T-helper 2 cell treated with Interferon-gamma antibody and Interleukin-4, amounts not matched to agents 5 μg/mL and 100 μg/mL, for 36 hours (primary cell): ENCODE measurements at regions not wholly inside any gene's neighbourhood (a gene's known extent, or its start where the extent isn't known, plus 50 kb on each side); places are given as distances from the start of the nearest gene placed in this dataset.
A peak's percentile ranks its signal among the peaks of the same experiment; 100 is the strongest.
"Not testable (repeated sequence)": the region's sequence is repeated elsewhere in the genome, so short reads cannot be mapped to it uniquely, and the experiment has no call there.

Experiments
- DNase-seq: peaks from one replicate; pipeline ENCODE4 v3.0.0; 2021; ENCODE audit warnings: low spot score
- H3K27ac Mint-ChIP-seq: one replicate; pipeline ENCODE4 v1.8.0; 2021; ENCODE audit warnings: mild to moderate bottlenecking, mixed read lengths
- H3K27me3 Mint-ChIP-seq: one replicate; pipeline ENCODE4 v1.8.0; 2021; ENCODE audit warnings: low read depth, mixed read lengths
- H3K36me3 Mint-ChIP-seq: one replicate; pipeline ENCODE4 v1.8.0; 2021; ENCODE audit warnings: low read depth, mixed read lengths
- H3K4me1 Mint-ChIP-seq: one replicate; pipeline ENCODE4 v1.8.0; 2021; ENCODE audit warnings: low read depth, mixed read lengths
- H3K4me3 Mint-ChIP-seq: one replicate; pipeline ENCODE4 v1.8.0; 2022; ENCODE audit warnings: mild to moderate bottlenecking, moderate library complexity, mixed read lengths
- H3K9me3 Mint-ChIP-seq: one replicate; pipeline ENCODE4 v1.8.0; 2021; ENCODE audit warnings: mixed read lengths

DNA sequence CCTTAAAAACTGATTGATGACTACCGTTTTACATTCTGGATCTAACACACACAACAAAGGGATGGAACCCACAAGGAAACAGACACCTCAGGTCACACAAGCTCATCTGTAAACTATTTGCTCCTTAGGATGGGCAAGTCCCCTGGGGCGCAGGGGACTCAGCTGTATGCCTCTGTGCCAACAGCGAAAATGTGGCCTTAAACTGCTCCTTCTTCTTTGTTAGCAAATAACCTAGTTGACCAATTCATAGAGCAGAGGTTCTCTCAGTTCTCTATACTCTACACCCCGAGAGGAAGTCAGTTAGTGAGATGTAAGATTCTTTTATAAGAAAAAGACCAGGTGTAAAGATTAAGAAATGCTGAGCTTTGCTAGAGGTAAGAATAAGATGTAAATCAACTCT lies 181.9 kb upstream of the PRSS58 start:
- Mint-ChIP-seq H3K4me3 (no peak overlapping the region), H3K36me3 (no peaks in the 10 kb centered on the region), H3K9me3 (no peaks in the 10 kb centered on the region), H3K27me3 (no peaks in the 10 kb centered on the region), H3K4me1 (peaks cover 53% of the 10 kb centered on the region), H3K27ac (no peak overlapping the region)
- no peak for DNase-seq

DNA sequence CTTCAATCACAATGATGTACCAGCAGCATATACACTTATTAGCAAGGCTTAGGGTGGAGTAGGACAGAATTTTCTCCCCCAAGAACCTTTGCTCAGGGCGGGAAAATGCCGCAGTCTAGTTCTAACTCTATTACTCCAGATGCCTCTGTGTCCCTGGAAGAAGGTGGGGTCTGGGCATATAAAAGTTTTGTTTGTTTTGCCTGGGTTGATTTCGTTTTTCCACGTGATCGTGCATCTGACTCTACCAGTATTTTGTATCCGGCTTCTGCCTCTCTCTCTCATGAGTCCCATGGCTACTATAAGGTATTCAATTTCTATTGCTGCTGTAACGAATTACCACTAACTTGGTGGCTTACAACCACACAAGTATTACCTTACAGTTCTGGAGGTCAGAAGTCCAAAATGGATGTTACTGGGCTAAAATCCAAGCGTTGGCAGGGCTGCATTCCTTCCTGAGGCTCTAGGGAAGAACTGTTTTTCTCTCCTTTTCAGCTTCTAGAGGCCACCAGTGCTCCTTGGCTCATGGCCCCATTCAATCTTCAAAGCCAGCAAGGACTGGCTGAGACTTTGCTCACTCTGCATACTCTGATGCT lies 181.2 kb upstream of the PRSS58 start:
- no peak overlapping the region for H3K27ac Mint-ChIP-seq
- H3K27me3 Mint-ChIP-seq = no peaks in the 10 kb centered on the region
- no peaks in the 10 kb centered on the region for H3K36me3 Mint-ChIP-seq
- no peak overlapping the region for H3K4me3 Mint-ChIP-seq
- no peaks in the 10 kb centered on the region for H3K9me3 Mint-ChIP-seq
- no peak for DNase-seq
- peaks cover 60% of the 10 kb centered on the region for H3K4me1 Mint-ChIP-seq

DNA sequence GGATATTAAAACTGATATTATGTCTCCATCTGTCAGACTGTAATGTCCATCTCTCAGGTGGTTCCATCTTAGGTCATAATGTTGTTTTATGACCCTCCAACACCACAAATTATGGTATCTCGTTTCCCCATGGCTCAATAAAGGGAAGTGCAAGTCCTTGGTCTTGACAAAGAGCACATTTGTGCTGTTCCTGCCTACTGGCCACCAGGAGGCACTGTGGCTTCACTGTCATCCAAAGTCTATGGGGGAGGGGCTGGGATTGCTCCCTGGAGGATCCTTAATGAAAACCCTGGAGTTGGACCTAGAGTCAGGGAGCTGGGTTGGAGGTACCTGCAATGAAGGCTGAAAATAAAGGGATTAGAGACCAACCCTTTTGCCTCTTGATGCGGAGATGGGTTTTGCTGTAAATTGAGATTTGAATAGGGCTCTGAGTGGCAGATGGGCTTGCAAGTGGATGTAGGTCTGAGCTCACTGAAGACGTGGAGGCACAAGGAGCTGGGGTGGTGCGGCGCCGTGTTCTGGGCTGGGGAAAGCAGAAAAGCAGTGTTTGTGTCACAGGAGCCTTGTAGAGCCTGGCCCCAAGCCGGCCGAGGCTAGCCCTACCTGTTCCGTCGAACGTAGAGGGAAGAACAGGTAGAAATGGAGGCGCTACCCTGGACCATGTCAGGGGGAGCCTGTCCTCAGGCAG lies 180.5 kb upstream of the PRSS58 start:
- Mint-ChIP-seq H3K27ac (no peak overlapping the region), H3K4me3 (no peak overlapping the region), H3K27me3 (no peaks in the 10 kb centered on the region), H3K36me3 (no peaks in the 10 kb centered on the region), H3K4me1 (peaks cover 57% of the 10 kb centered on the region), H3K9me3 (no peaks in the 10 kb centered on the region)
- DNase-seq = no peak

DNA sequence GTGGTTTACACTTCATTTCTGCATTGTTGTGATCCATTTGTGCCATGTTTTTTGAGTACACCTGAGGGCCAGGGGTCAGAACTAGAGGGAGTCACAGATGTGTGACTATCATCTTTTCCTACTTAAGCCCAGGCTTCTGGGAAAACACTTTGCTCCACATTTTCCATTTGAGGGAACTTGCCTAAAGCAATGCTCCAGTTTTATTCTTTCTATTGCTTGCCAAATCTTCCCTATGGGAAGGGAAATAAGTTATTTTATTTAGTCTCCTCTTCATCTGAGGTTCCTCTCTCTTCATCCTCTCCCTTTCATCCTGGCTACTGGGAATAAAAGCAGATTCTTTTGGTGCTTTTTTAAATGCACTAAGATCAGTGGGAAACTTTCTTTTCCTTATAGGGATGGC lies 179.9 kb upstream of the PRSS58 start:
- H3K4me3 Mint-ChIP-seq = no peak overlapping the region
- H3K27ac Mint-ChIP-seq = no peak overlapping the region
- no peaks in the 10 kb centered on the region for H3K36me3 Mint-ChIP-seq
- no peak for DNase-seq
- no peaks in the 10 kb centered on the region for H3K9me3 Mint-ChIP-seq
- no peaks in the 10 kb centered on the region for H3K27me3 Mint-ChIP-seq
- H3K4me1 Mint-ChIP-seq = peaks cover 54% of the 10 kb centered on the region

DNA sequence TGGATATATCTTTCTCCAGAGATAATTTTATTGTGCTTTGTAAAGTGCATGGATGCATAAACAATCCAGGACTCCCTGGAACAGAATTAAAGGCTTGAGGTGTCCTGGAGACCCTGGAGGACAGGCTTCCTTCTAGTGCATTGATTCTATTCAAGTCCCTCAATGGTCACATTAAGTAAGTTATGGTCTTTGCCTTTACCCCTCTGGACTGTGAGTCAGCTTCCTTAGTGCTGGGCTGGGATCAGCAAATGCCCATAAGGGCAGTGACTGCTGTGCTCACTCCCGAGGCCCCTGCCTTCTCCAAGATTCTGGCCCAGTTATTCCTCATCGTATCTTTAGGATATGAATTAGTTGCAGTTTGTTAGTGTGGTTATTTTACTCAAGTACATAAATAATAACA lies 178.7 kb upstream of the PRSS58 start:
- H3K27ac Mint-ChIP-seq = no peak overlapping the region
- no peaks in the 10 kb centered on the region for H3K27me3 Mint-ChIP-seq
- no peaks in the 10 kb centered on the region for H3K36me3 Mint-ChIP-seq
- H3K9me3 Mint-ChIP-seq = no peaks in the 10 kb centered on the region
- peaks cover 48% of the 10 kb centered on the region for H3K4me1 Mint-ChIP-seq
- no peak for DNase-seq
- no peak overlapping the region for H3K4me3 Mint-ChIP-seq

DNA sequence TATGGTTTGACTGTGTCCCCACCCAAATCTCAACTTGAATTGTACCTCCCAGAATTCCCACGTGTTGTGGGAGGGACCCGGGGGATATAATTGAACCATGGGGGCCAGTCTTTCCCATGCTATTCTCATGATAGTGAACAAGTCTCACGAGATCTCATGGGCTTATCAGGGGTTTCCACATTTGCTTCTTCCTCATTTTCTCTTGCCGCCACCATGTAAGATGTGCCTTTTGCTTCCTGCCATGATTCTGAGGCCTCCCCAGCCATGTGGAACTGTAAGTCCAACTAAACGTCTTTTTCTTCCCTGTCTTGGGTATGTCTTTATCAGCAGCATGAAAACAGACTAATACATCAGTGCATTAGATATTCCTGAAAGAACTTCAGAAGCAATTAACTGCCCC lies 177.7 kb upstream of the PRSS58 start:
- not testable (repeated sequence) for DNase-seq, H3K36me3 Mint-ChIP-seq, H3K9me3 Mint-ChIP-seq, H3K27me3 Mint-ChIP-seq, H3K27ac Mint-ChIP-seq
- Mint-ChIP-seq H3K4me3 (peak overlapping the region; percentile 19), H3K4me1 (peaks cover 38% of the 10 kb centered on the region)

DNA sequence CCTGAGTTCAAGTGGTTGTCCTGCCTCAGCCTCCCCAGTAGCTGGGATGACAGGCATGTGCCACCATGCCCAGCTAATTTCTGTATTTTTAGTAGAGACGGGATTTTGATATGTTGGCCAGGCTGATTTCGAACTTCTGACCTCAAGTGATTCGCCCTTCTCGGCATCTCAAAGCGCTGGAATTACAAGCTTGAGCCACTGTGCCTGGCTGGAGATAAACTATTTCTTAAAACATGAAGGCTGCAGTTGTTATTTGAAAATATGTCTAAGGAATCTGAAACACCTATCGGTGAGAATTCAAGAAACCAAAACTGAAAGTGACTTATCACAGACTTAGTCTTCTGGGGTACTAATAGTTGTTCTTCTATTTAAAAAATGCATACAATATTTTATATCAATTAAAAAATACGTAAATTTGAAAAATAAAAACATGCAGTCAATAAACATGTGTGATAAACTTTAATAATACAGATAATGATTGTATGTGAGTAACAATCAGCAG lies 176.9 kb upstream of the PRSS58 start:
- H3K36me3 Mint-ChIP-seq = no peaks in the 10 kb centered on the region
- no peaks in the 10 kb centered on the region for H3K9me3 Mint-ChIP-seq
- H3K4me1 Mint-ChIP-seq = peaks cover 33% of the 10 kb centered on the region
- peak overlapping the region; percentile 65 for H3K27ac Mint-ChIP-seq
- H3K4me3 Mint-ChIP-seq = peak overlapping the region; percentile 70
- H3K27me3 Mint-ChIP-seq = no peaks in the 10 kb centered on the region
- no peak for DNase-seq

DNA sequence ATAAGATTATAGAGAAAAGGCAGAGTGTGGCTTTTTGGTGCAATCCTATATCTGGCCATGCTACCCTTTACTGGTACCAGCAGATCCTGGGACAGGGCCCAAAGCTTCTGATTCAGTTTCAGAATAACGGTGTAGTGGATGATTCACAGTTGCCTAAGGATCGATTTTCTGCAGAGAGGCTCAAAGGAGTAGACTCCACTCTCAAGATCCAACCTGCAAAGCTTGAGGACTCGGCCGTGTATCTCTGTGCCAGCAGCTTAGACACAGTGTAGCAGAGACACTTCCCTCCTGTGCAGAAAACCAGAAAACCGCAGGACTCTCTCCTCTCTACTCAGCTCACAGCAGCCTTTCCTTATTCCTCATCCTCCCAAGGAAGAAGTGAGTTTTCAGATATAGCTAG lies 176.3 kb upstream of the PRSS58 start:
- Mint-ChIP-seq H3K27ac (peak overlapping the region; percentile 65), H3K4me3 (peak overlapping the region; percentile 70), H3K4me1 (peaks cover 29% of the 10 kb centered on the region)
- H3K36me3 Mint-ChIP-seq, DNase-seq, H3K27me3 Mint-ChIP-seq, H3K9me3 Mint-ChIP-seq: not testable (repeated sequence)

DNA sequence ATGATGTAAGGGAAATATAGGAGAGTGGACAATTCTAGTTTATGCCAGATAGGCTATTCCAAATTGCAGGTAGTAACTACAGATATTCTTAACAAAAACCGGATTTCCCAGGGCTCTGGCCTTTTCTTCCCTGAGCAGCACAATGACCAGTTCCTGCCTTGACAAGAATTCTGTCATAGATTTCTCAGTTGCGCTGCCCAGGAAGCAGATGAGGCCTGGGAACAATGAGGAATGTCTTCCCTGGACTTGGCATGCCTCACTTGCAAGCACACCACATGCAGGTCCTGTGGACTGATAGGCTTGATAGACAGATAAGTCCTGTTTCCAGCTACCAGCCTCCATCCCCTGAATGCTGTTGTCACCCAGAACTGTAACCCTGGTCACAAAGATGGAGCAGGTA lies 174.5 kb upstream of the PRSS58 start:
- Mint-ChIP-seq H3K4me1 (peaks cover 24% of the 10 kb centered on the region), H3K27ac (no peak overlapping the region), H3K27me3 (no peaks in the 10 kb centered on the region), H3K4me3 (no peak overlapping the region), H3K36me3 (no peaks in the 10 kb centered on the region), H3K9me3 (no peaks in the 10 kb centered on the region)
- no peak for DNase-seq

DNA sequence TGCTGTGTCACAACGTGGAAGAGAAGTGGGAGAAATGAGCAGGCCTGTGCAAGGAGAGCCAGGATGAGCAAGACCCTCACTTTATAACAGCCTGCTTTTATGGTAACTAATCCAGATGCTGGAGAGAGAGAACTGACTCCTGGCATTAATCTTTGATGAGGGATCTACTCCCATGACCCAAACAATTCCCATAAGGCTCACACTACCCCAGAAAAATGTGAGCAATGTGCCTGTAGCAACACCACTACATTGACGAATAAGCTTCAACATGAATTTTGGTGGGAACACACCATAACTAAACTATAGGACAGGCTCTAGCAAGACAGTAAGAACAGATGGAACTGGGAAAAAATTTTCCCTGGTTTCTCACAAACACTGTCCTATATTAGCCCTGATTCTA lies 173.6 kb upstream of the PRSS58 start:
- H3K27me3 Mint-ChIP-seq = no peaks in the 10 kb centered on the region
- no peak overlapping the region for H3K4me3 Mint-ChIP-seq
- no peak for DNase-seq
- H3K4me1 Mint-ChIP-seq = peaks cover 24% of the 10 kb centered on the region
- no peak overlapping the region for H3K27ac Mint-ChIP-seq
- H3K36me3 Mint-ChIP-seq = no peaks in the 10 kb centered on the region
- H3K9me3 Mint-ChIP-seq = no peaks in the 10 kb centered on the region

DNA sequence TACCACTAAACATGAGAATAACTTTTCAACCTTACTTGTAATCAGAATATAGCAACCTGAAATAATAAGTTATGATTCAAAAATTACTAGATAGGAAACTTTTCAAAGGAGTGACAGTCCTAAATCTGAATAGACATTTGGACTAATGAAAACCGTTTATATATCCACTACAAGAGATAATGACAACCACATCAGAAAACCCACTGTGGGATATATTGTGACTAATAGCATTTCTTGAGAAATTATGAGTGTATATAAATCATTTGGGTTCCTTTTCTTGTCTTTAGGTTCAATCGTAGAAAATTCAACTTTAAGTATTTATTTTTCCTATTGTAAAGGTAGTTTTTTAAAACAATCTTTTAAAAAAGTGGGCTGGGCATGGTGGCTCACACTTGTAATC lies 170.2 kb upstream of the PRSS58 start:
- Mint-ChIP-seq H3K27me3 (no peaks in the 10 kb centered on the region), H3K4me3 (no peak overlapping the region), H3K36me3 (no peaks in the 10 kb centered on the region), H3K4me1 (peaks cover 6% of the 10 kb centered on the region), H3K9me3 (no peaks in the 10 kb centered on the region), H3K27ac (no peak overlapping the region)
- no peak for DNase-seq

DNA sequence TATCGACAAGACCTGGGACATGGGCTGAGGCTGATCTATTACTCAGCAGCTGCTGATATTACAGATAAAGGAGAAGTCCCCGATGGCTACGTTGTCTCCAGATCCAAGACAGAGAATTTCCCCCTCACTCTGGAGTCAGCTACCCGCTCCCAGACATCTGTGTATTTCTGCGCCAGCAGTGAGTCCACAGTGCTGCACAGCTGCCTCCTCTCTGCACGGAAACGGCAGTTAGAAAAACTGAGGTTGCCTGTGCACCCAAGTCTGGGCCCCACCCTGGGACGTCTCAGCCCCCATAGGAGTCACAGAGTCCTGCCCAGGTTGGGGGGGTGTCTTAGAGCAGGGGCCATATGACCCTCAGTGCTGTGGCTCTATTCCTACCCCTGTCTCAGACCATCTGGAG lies 167.4 kb upstream of the PRSS58 start:
- Mint-ChIP-seq H3K27me3 (no peaks in the 10 kb centered on the region), H3K27ac (no peak overlapping the region), H3K9me3 (no peaks in the 10 kb centered on the region), H3K4me3 (no peak overlapping the region), H3K36me3 (no peaks in the 10 kb centered on the region), H3K4me1 (peaks cover 6% of the 10 kb centered on the region)
- no peak for DNase-seq

DNA sequence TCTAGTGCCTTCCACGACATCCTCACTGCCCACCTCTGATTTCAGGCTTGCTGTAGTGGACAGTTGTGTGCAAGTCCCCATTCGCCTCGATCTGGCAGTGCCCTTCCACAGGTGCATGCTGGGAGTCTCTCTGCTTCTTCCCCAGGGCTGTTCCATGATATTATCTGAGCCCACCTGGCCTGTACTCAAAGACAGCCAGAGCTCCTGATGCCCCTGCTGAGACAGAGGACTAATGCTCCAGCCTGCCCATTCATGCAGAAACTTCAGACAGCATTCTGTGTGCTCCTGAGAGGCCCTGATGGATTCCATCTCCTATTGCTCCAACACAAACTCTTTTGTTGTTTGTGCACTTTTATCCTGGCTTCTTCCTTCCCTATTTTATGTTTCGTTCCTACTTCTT lies 164.8 kb upstream of the PRSS58 start:
- Mint-ChIP-seq H3K9me3 (no peaks in the 10 kb centered on the region), H3K36me3 (no peaks in the 10 kb centered on the region), H3K4me3 (no peak overlapping the region), H3K4me1 (peaks cover 6% of the 10 kb centered on the region), H3K27ac (no peak overlapping the region), H3K27me3 (peaks cover 2% of the 10 kb centered on the region)
- DNase-seq = no peak

DNA sequence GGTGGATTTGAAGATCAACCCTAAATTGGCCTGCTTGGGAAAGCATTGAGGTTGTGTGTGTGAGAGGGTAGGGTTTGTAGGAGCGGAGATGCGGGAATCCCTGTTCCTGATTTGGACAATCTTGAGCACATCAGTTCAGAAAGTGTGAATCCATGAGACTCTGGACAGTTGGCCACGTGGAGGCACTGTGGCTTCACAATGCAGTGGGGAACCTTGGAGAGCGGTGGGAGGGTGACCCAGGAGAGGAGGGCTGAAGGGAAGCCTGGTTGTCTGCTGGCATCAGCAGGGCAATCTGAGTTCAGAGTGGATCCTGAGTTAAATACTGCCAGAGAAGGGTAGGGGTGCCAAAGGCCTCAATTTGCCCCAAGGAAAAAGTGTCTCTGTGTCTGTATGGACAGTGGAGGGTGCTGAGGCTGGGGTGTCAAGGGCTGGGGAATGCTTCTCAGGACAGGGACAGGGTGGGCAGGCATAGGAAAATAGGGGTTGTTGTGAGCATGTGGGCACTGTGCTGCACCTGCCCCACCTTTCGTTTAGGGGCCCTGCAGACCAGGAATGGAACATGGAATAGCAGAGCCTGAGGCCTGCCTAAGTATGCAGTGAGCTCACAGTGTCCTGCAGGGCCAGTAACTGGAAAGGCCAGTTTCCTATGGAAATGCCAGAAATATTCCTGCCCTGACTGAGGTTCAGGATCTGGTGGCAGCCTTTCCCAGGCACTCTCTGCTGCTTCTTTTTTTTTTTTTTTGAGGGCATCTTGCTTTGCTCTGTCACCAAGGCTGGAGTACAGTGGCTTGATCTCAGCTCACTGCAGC lies 162.9 kb upstream of the PRSS58 start:
- Mint-ChIP-seq H3K9me3 (no peaks in the 10 kb centered on the region), H3K36me3 (no peaks in the 10 kb centered on the region), H3K27me3 (peaks cover 2% of the 10 kb centered on the region), H3K4me3 (no peak overlapping the region), H3K27ac (no peak overlapping the region), H3K4me1 (peaks cover 5% of the 10 kb centered on the region)
- no peak for DNase-seq
